Smooth muscle cell (in vitro differentiated cells): ENCODE measurements at regions not wholly inside any gene's neighbourhood (a gene's known extent, or its start where the extent isn't known, plus 50 kb on each side); places are given as distances from the start of the nearest gene placed in this dataset.

Experiments
- DNase-seq: peaks from one replicate; lab custom pipeline; 2025; ENCODE audit not compliant: unreplicated experiment; lab: John Stamatoyannopoulos, UW
- H2AFZ ChIP-seq: fragments of 200-600 bp; sonication (generic); 2 replicates; pipeline ENCODE4 v1.6.0; 2016; ENCODE audit warnings: antibody characterized with exemption, low read depth, mild to moderate bottlenecking
- H3F3A ChIP-seq: fragments of 200-600 bp; sonication (generic); 2 replicates; pipeline ENCODE4 v1.6.0; 2017; ENCODE audit warnings: antibody characterized with exemption, low read depth
- H3K27ac ChIP-seq: fragments of 200-600 bp; sonication (generic); 2 replicates; pipeline ENCODE4 v1.5.1; 2016; ENCODE audit warnings: low read depth, mild to moderate bottlenecking
- H3K27me3 ChIP-seq: fragments of 200-600 bp; sonication (generic); 2 replicates; pipeline ENCODE4 v1.6.1; 2016; ENCODE audit warnings: low read depth, mild to moderate bottlenecking
- H3K36me3 ChIP-seq: fragments of 200-600 bp; sonication (generic); 2 replicates; pipeline ENCODE4 v1.5.1; 2016; ENCODE audit warnings: low read depth
- H3K4me1 ChIP-seq: fragments of 200-600 bp; sonication (generic); 2 replicates; pipeline ENCODE4 v1.5.1; 2016; ENCODE audit warnings: low read depth
- H3K4me2 ChIP-seq: fragments of 200-600 bp; sonication (generic); 2 replicates; pipeline ENCODE4 v1.6.0; 2016; ENCODE audit warnings: mild to moderate bottlenecking
- H3K4me3 ChIP-seq: fragments of 200-600 bp; sonication (generic); 2 replicates; pipeline ENCODE4 v1.5.1; 2016; ENCODE audit warnings: mild to moderate bottlenecking
- H3K79me2 ChIP-seq: fragments of 200-600 bp; sonication (generic); 2 replicates; pipeline ENCODE4 v1.6.0; 2016; ENCODE audit warnings: low read depth, mild to moderate bottlenecking
- H3K9ac ChIP-seq: fragments of 200-600 bp; sonication (generic); 2 replicates; pipeline ENCODE4 v1.6.0; 2016; ENCODE audit warnings: low read depth
- H3K9me3 ChIP-seq: fragments of 200-600 bp; sonication (generic); replicated peaks from 2 replicates; pipeline ENCODE4 v1.5.1; 2016; ENCODE audit warnings: low read depth
- H4K20me1 ChIP-seq: fragments of 200-600 bp; sonication (generic); 2 replicates; pipeline ENCODE4 v1.6.0; 2016; ENCODE audit warnings: low read depth
- CTCF ChIP-seq: fragments of 200-600 bp; sonication (generic); IDR thresholded peaks from 2 replicates; pipeline ENCODE4 v1.5.1; 2017; ENCODE audit warnings: borderline replicate concordance, mild to moderate bottlenecking, antibody characterized with exemption; ENCODE audit not compliant: insufficient read depth, poor library complexity, severe bottlenecking
- WGBS: methylation state at CpG from one replicate; pipeline ENCODE4 v1.1.7; 2016; ENCODE audit warnings: low lambda C conversion rate; 5-methylcytosine and 5-hydroxymethylcytosine counted together

DNA sequence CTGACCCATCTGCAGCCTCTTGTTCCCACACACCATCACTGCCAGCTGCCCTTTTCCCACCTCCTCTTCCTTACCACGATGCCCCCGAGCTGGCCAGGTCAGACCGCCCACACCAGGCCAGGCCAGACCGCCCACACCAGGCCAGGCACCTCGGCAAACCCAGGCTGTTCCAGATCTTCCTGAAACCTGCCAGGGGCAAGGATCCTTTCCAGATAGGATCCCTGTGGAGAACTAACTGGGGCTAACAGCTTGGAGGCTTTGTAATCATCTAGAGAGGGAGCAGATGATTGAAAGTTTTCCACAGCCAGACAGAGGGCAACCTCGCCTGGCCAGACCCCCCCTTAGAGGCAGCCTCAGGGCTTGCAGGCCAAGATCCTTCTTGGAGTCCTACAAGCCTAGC, 287.3 kb upstream of the TLE3 start:
- H3K4me2 ChIP-seq: no peak overlapping the region
- no peaks in the 10 kb centered on the region for H4K20me1 ChIP-seq
- no peak for TF ChIP-seq CTCF
- H3K27ac ChIP-seq: no peak overlapping the region
- no peak overlapping the region for H3K4me3 ChIP-seq
- H3K9ac ChIP-seq: no peak overlapping the region
- no peak overlapping the region for H2AFZ ChIP-seq
- H3K9me3 ChIP-seq: no peaks in the 10 kb centered on the region
- DNase-seq: no peak
- H3K4me1 ChIP-seq: no peaks in the 10 kb centered on the region
- H3K36me3 ChIP-seq: no peaks in the 10 kb centered on the region
- 72% methylated on average over 6 of the region's 6 CpGs for WGBS
- H3K79me2 ChIP-seq: no peaks in the 10 kb centered on the region
- H3F3A ChIP-seq: no peaks in the 10 kb centered on the region
- no peaks in the 10 kb centered on the region for H3K27me3 ChIP-seq

DNA sequence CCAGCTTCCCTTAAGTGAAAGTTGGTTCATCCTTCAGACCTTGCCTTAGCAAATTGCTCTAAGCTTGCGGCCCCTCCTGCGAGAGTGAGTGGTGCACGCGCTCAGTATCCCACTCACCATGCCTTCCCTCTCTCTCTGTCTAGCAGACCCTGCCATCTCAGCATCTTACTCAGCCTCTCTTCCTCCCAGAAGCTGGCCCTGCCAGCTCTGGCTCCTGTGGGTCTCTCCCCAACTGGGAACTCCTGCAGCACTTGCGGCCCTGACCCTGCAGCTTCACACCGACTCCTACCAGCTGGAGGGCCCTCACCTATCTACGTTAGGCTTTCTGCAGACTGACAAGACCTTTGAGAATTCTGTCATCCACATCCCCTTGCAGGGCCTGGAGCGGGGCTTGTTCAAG, 286.1 kb upstream of the TLE3 start:
- 64% methylated on average over 8 of the region's 8 CpGs for WGBS

DNA sequence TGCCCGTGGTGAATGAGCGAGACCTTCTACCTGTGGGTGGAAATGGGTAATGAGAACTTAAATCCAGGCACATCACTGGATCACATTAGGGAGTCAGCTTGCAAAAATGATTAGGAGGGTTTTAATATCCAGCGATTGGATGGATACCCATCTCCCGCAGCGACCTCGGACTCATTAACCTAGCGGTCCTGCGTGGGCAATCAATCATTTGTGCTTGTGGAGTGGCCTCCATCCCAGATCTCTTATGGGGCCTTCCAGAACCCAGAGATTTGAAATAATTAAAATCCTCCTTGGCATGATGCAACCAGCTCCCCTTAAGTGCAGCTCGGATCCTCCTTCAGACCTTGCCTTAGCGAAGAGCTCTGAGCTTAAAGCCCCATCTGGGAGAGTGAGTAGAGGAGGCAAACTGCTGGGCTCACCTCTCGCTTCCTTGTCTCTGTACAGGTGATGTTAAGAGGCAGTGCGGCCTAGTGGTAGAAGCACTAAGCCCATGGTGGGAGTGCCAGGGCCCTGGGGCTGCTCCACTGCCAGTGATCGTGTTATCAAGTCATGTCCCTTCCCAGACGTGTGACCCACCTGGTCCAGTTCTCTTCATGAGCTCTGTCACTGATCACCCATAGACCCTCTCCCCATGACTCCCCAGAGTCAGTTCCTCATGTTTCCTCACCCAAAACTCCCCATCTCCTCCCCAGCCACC, 285.2 kb upstream of the TLE3 start:
- no peaks in the 10 kb centered on the region for H3F3A ChIP-seq
- no peak for TF ChIP-seq CTCF
- H3K27ac ChIP-seq: no peak overlapping the region
- H3K4me1 ChIP-seq: no peaks in the 10 kb centered on the region
- no peaks in the 10 kb centered on the region for H3K27me3 ChIP-seq
- WGBS: 95% methylated on average over 14 of the region's 14 CpGs
- H4K20me1 ChIP-seq: no peaks in the 10 kb centered on the region
- H3K36me3 ChIP-seq: no peaks in the 10 kb centered on the region
- no peak for DNase-seq
- H2AFZ ChIP-seq: no peak overlapping the region
- H3K4me3 ChIP-seq: no peak overlapping the region
- H3K9ac ChIP-seq: no peak overlapping the region
- no peak overlapping the region for H3K4me2 ChIP-seq
- H3K9me3 ChIP-seq: no peaks in the 10 kb centered on the region
- H3K79me2 ChIP-seq: no peaks in the 10 kb centered on the region

More for the DNA sequence above, 286.1 kb upstream of the TLE3 start:
- Histone ChIP-seq H2AFZ (no peak overlapping the region), H3K36me3 (no peaks in the 10 kb centered on the region), H3K27ac (no peak overlapping the region), H3K9me3 (no peaks in the 10 kb centered on the region), H3K9ac (no peak overlapping the region), H3K4me1 (no peaks in the 10 kb centered on the region), H3K79me2 (no peaks in the 10 kb centered on the region), H3K4me3 (no peak overlapping the region), H4K20me1 (no peaks in the 10 kb centered on the region), H3K4me2 (no peak overlapping the region), H3F3A (no peaks in the 10 kb centered on the region), H3K27me3 (no peaks in the 10 kb centered on the region)
- no peak for DNase-seq
- TF ChIP-seq CTCF: no peak

DNA sequence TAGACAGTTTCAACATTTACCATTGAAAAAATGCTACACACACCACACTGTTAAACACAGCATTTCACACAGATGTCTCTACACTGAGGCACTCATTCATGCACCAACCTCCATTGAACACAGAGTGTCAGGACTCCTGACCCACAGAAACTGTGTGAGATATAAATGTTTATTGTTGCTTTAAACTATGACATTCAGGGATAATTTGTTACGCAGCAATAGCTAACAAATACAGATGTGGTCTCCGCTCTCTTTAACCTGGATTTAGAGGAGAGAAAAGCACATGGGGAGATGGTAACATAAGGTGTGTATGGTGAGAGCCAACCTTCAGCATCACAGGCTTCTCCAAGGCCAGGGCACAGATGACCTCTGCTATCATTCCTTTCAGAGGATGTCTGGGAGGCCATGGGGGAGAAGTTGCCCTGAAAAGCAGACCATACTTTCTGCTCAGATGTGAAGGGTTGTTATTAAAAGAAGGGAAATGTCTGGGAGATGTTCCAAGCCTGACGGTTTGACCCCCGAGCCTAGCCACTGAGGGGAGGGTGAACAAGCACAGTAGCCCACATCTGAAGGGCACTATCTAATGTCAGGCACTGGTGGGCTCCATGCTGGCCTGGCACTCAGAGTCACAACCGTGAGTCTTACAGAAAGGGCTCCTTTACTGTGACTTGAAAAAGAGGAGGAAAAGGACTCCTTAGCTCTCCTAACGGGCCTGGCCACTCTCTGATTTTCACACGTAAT, 284.5 kb upstream of the TLE3 start:
- DNase-seq: no peak
- Histone ChIP-seq H2AFZ (no peak overlapping the region), H4K20me1 (no peaks in the 10 kb centered on the region), H3K79me2 (no peaks in the 10 kb centered on the region), H3K27ac (no peak overlapping the region), H3K27me3 (no peaks in the 10 kb centered on the region), H3K9me3 (no peaks in the 10 kb centered on the region), H3K4me1 (peaks cover 4% of the 10 kb centered on the region), H3K4me3 (no peak overlapping the region), H3K9ac (no peak overlapping the region), H3F3A (peaks cover 2% of the 10 kb centered on the region), H3K36me3 (no peaks in the 10 kb centered on the region), H3K4me2 (no peak overlapping the region)
- TF ChIP-seq CTCF: no peak
- 76% methylated on average over 7 of the region's 7 CpGs for WGBS
